ENCODE measurements at regions not wholly inside any gene's neighbourhood (a gene's known extent, or its start where the extent isn't known, plus 50 kb on each side); places are given as distances from the start of the nearest gene placed in this dataset.
A peak's percentile ranks its signal among the peaks of the same experiment; 100 is the strongest.
"Not testable (repeated sequence)": the region's sequence is repeated elsewhere in the genome, so short reads cannot be mapped to it uniquely, and the experiment has no call there.

DNA sequence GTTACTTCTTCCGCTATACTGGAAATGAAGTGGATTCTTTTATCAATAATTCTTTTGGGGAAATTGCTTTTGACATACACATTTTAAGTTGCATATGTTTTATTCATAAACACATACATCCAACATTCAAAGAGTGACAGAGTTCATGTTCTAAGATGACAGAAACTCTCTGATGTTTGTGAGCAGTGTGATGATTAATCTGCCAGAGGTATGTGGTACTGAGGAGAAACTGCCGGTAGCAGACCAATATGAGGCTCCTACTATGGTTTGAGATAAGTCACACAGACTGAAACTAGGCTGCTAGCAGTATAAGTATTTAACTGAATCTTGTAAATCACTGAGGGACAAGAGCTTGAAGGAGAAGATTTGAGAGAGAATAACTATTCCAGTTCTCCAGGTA lies 524.1 kb upstream of the SEMA3D start:
- no peak for DNase-seq

DNA sequence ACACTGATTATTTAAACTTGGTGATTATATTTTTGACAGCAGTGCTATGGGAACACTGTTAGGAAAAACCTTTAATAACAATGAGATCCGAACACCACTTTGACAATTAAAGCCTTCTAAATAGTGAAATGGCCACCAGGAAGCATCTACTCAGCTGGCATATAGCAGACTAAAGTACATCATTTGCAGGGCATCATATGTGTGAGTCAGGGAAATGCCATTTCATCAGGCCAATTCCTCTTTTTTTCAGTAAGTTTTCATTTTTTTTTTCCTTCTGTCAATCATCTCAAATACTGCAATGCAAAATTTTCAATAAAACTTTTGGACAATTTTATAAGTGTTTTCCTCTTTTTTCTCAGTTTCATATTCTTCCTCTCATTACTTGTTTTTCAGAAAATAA lies 521.4 kb upstream of the SEMA3D start:
- DNase-seq = no peak

DNA sequence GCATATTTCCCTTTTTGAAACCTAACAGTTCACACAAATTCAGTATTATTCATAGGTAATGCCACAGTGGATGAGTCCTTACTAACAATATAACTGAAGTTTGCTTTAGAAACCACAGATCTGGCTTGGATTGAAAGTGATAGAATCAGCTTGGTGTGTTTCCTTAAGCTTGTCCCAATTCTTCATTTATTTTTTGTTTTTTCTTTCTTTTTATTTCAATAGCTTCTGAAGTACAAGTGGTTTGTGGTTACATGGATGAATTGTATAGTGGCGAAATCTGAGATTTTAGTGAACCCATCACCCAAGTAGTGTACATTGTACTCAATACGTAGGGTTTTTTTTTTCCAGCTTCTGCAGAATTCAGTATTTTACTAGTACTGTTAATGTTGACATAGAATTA lies 518.2 kb upstream of the SEMA3D start:
- DNase-seq = peak in 1 of 3 experiments; percentile 12

DNA sequence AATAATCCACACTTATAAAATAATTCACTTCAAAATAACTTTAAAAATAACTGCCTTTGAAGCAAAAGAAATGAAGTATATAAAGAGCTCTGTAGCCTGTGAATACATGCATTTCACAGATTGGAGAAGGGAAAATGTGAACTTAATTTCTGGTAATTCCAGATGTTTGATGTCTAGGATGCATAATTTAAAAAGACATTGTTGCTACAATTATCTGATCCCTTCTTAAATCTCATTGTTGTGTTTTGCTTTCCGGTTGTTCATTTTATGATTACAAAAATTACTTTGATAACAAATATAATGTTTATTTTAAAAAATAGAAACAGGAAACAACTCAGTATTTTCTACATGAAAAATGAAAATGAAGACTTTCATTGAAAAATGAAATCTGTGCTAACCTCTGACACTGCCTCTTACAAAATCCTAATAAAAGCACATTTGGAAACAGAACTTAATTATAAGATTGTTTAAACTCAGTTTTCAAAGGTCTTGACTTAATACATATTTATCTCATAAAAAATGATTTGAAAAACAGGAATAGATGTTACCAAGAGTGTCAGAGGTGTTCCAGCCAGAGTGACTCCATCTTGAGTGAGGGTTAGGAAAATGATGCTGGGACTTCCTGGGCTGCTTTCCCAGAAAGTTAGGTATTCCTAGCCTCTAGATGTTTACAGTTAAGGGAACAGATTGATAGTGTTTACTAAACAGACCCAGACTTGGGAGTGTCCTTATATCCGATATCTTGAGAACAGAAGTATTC lies 516.6 kb upstream of the SEMA3D start:
- DNase-seq = no peak

DNA sequence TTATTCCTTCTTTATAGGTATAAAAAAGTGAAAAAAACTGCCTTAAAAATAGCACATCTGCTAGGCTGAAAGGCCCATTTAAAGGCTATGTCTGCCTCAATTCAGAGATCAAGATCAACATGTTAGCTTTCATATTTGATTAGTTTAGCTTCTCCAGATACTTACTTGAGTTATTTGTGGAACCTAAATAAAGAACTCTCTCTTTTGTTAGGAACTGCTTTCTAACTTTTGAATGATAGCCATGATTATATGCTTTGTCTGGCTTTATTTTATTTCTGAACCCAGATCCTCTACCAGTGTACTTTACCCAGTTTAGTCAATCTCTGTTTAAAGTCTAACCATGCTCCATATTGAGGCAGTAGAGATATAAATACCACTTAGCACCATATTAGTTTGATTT lies 515.5 kb upstream of the SEMA3D start:
- no peak for DNase-seq

DNA sequence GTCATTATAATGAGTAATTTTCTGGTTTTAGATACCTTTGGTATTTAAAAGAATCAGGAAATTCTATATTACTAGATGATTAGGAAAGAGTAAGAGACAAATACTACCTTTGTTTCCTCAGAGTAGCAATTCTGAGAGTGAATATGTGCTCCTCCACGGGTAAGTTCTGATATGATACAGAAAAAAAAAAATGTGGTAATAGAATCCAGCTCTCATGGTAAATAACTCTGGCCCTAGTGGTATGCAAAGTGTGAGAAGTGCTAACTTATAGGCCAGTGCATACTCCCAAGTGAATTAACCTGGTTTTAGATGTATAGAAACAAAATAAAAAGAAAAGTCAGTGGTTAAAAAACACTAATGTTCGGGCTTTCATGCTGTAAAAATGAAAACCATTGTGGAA lies 512.6 kb upstream of the SEMA3D start:
- DNase-seq = no peak

DNA sequence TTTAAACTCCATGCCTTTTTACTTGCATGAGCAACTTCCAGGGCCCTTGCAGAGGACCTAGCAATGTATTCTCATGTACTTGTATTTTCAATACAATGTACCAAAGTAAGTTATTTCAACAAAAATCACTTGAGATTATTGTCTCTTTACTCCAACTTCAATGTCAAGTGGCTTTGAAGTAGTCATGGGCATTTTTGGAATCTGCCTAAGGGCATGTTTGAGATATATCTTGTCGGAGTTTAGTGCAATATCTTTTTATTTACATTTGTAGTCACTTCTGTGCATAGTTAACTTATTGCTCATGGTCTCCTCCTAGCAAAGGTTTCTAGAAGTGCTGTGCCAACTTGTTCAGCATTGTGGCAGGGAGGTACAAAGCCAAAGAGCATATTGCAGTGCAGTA lies 508.7 kb upstream of the SEMA3D start:
- DNase-seq = peak in 1 of 3 experiments; percentile 40

DNA sequence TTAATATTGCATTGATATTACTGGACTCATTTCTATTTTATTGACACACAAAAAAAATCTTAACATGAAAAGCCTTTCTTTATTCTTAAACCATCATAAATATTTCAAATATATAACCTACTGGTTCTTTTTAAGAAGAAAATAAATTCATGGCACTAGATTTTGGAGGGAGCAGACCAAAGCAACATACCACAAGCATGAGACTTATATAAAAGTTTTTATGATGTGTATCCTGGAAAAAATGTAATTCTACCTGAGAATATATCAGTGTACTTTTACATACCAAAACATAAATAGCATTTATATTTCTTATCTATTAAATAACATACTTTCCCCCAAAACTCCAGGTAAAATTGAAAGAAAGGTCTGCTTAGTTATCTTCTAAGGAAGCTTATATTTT lies 508.2 kb upstream of the SEMA3D start:
- no peak for DNase-seq

DNA sequence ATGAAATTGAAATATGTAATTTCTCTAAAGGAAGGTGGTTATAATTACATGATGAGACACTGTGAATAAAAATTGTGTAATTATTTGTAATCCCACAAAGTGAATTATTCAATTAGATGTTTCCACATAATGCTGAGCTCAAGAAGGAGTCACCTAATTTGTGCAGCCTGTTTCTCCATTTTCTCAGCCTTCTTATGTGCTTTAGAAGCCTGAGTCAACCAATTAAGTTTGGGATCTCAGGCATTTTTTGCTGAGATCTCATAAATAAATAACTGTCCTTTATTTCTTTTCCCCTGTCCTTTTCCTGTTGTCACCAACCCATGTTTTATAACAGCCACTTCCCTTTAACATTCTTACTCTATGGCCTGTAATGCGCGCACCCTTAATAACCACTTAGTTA lies 506.5 kb upstream of the SEMA3D start:
- DNase-seq = peak in 1 of 3 experiments; percentile 55

DNA sequence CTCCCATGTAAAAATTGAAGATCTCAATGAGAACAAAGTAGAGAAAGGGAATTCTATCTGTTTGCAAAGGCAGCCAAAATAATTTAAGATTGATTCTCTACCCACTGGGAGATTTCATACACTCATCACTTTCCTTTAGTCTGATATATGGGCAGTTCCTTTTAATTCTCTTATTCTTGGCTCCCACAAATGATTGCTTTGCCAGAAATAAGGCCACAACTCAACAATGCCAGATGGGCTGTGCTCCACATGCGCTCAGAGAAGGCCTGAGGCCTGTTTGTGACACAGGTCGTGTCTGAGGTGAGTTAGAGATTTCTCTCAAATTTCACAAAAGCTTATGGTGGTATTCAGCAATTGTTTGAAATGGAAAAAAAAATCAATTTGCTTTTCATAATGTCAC lies 501.9 kb upstream of the SEMA3D start:
- DNase-seq = no peak

DNA sequence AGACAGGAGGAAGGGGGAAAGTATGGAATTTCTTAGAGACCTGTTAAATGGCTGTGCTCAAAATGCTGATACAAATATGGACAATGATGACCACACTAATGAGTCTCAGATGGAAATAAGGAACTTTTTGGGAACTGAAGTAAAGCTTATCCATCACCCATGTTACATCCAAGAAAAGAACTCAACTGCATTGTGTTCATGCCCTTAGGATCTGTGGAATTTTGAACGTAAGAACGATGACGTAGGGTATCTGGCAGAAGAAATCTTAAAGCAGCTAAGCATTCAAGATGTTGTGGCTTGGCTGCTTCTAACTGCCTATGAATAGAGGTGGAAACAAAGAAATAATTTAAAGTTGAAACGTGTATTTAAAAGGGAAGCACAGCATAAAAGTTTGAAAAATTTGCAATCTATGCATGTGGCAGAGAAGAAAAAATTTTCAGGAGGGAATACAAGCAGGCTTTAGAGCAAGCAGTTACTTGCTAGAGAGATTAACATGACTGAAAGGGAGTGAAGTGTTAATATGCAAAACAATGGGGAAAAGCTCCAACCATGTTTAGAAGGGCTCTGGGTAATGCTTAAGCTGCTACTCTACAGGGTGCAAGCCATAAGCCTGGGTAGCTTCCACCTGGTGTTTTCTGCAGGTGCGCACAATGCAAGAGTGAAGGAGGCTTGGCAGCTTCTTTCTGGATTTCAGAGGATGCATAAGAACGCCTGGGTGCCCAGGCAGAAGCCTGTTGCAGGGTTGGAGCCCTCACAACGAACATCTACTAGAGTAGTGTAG lies 499.7 kb upstream of the SEMA3D start:
- no peak for DNase-seq

DNA sequence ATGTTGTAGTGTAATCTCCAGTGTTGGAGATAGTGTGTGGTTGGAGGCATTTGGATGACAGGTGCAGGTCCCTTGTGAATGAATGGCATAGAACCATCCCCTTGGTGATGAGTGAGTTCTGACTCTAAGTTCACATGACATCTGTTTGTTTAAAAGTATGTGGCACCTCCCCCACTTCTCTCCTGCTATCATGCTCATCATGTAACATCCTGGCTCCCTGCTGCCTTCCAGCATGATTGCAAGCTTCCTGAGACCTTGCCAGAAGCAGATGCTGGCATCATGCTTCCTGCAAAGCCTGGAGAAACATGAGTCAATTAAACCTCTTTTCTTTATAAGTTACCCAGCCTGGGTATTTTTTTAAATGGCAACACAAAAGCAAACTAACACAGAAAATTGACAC lies 499.0 kb upstream of the SEMA3D start:
- no peak for DNase-seq

DNA sequence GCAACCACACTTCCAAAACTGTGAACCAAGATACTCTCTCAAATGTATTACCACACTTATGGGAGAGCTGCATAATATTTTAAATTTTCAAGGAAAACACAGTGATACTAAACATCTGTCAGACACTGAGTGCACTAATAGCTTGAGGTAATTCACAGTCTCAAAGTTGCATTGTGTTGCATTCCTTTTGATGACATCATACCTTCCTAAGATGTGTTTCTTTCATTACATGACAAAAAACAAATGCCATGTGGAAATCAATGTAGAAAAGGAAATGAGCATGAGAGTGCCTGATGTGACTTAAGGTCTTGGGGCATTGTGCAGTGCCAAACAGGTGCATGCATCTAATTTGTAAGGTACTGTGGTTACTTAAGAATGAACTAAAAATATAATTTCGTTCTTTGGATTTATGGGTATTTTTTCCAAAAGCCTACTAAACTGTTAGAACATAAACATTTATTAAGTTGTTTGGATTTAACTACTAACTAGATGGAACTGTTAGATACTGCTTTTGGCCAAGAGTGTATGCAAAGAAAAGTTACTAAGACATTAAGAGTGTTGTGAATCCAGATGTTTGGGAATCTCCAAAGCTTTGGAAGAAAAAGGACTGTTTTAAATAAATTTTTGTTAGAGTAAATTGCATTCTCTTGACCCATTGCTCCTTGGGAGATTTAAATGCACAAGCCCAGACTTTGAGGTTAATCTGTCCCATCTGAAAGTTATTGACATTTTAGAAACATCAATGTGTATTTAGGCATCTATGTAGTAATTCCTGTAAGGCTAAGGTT lies 496.2 kb upstream of the SEMA3D start:
- no peak for DNase-seq

DNA sequence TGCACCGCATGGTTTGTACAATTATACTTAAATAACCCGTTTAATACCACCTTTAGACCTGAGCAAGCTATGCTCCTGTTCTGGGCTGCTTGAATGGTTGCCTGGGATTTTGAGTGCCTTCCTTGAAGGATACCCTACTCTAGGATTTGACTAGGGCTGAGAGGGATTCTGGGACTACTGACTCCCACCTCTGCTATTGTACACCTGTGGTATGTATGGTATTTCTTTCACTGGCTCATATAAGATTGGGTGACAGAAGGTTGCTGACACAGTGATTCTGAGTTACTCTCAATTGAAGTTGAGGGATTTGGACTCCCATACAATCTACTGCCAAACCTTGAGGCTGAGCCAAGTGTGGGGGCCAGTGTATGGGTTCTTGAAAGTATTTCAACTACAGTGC lies 494.4 kb upstream of the SEMA3D start:
- no peak for DNase-seq

DNA sequence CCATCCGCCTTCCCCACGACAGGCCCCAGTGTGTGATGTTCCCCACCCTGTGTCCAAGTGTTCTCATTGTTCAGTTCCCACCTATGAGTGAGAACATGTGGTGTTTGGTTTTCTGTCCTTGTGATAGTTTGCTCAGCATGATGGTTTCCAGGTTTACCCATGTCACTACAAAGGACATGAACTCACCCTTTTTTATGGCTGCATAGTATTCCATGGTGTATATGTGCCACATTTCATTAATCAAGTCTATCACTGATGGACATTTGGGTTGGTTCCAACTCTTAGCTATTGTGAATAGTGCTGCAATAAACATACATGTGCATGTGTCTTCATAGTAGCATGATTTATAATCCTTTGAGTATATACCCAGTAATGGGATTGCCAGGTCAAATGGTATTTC lies 488.2 kb upstream of the SEMA3D start:
- DNase-seq = not testable (repeated sequence)

DNA sequence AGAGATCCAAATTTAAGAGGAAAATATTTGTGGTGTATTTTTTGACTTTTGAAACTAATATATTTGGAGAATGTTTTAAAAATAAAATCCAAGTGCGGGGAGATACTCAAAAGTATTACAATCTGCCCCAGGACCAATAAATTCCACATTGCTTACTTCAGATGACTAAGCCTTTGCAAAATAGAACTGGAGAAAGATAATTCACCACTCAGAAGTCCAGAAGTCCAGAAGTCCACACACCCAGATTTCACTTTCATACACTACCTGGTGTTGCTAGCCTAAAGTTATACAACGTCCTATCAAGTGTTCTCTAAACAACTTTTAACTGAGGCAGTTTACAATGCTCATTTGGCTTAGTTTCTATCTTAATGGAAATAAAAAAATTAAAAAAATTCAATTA lies 487.0 kb upstream of the SEMA3D start:
- DNase-seq = no peak

DNA sequence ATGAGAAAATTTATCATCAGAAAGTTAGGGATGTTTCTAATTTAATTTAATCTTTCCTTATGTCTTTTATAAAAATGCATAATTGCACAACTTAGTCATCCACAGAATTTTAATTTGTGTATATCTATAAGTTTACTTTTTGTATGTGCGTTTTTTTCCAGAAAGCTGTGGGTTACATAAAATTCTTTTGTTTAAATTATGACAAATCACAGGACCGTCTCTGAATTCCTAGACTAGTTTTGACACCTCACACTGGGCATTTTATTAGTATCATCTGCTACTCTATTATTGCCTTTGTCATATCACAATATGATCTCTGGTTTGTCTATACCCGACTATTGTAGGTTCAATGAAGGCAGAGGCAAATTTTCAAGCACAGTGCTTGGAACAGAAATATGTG lies 482.4 kb upstream of the SEMA3D start:
- DNase-seq = no peak

DNA sequence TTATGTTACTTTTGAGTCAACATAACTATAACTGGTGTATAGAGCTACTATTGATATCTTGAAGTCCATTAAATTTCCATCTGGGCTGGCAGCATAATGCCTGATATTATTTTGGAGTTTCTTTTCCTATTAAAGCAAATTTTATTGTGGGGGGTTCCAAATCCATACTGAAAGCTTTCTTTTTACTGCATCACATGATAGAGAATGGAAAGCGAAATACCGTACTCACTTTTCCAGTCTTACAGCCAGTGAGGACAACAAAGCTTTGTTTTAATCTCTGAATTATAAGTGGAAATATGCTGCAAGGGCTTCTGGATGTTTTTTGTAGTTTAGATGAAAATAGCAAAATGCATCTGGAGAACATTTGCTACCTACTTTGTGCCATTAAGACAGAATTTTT lies 477.5 kb upstream of the SEMA3D start:
- DNase-seq = no peak

DNA sequence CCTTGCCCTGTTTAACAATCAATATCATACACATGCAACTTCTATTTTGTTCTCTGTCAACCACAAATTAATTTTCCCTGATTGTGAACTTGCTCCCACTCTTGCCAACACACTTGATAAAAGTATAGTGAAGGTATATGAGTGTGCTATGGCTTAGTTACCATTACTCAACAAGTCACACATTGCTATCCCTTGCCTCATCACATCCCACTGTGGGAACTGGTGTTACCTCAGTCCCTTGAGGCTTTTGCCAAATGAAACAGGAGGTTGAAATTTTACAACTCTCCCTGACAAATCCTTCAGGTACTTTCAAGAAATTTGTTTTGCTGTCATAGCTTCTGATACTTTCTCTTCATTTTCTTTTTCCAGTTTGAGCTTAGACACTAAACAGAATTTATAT lies 472.5 kb upstream of the SEMA3D start:
- no peak for DNase-seq

DNA sequence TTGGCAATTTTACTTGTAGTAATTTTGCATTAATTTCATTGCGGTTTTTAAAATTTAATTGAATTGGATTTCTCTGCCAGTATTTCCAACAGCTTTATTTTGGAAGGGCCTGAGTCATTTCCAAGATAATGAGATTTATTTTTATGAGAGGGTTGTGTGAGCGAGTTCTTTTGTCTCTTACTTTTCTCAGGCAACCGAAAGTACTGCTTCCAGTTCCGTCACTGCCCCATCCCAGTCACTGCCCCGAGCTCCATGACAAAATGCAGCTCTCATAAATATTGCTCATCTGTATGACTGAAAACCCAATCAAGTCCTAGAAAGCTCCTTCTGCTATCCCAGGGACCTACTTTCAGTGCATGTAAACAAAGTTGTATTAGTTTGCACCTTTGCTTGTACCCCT lies 468.4 kb upstream of the SEMA3D start:
- DNase-seq = no peak

DNA sequence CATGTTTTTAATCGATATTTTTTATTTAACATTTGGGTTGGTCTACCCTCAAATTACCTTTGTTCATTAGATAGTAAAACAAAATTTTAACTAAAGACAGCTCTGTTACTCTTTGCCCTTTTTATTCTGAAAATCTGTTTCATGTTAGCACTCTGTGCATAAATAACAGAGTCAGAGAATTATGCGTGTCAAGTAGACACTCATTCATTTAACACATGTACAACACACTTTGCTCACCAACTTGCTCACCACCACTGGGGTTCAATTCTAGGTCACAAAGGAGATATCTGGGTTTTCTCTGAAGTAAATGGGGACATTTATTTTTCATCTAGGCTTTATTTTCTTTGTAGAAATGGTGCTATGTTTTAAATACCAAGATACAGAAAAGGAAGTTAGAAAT lies 457.4 kb upstream of the SEMA3D start:
- DNase-seq = no peak

DNA sequence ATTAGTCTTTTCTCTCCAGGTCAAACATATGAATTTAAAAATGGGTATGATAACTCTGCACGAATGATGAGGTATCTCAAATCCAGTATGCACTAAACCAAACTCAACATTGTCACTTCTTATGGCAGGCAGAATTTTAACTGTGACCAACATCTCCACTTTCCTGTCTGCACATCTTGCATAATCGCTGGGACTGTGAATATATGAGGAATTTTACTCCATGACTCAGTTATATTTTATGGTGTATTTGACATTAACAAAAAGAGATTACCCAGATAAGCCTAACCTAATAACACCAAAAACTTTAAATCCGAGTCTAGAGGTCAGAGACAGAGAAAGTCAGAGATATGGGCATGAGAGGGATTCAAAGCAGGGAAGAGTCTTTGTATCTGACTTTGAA lies 454.5 kb upstream of the SEMA3D start:
- no peak for DNase-seq

DNA sequence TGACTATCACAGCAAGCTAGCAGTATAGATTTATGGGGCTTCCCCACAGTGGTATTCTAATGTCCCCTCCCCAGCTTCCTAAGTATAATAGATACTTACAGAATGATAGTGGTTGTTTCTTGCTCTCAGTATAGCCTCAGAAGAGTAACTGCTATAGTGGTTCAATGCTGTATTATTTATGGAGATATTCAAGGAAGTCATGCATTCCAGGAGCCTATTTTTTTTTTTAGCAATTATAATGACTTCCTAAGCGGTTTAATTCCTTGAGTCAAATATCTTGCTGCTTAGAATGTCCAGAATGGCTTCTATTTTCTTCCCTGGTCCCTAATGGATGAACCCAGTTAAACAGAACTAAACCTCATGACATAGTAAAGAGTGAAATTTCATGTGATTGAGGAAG lies 451.5 kb upstream of the SEMA3D start:
- no peak for DNase-seq

DNA sequence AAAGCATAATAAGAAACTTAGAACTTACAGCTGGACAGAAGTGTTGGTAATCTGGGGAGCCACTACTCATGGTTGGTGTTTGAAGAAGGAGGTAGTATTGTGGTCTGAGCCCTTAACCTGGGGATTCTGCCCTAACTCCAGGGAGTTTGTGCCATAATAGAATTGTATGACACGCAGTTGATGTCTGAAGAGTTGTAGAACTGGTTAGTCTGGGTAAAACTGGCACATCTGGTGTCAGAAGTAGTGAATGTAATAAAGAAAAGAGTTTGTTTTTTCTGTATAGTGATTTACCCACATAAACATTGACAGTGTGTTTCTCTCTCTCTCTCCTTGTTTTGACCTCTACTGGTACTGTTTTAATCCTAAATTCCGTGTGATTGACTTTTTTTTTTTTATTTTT lies 448.1 kb upstream of the SEMA3D start:
- DNase-seq = peak in 1 of 3 experiments; percentile 23
